ENCODE measurements at regions not wholly inside any gene's neighbourhood (a gene's known extent, or its start where the extent isn't known, plus 50 kb on each side); places are given as distances from the start of the nearest gene placed in this dataset.

DNA sequence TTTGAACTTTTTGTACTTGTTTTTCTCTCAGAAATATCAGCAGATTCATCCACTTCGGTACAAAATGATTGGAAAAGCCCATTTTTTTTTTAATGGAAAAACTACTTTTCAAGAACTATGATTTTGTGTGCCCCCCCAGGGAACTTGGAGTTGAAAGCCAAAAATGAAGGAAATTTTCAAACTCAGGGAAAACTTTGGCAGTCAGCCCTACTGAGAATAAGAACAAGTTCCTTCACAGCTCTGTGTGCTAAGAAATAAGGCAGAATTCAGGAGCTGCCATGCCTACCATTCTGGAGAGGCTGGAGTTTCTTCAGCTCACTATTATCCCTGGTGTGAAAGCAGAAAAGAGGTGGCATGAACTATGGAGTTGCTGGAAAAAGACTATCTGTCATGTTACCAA lies 226.0 kb upstream of the SLC35G4 start:
- TF ChIP-seq, protein P1, sequence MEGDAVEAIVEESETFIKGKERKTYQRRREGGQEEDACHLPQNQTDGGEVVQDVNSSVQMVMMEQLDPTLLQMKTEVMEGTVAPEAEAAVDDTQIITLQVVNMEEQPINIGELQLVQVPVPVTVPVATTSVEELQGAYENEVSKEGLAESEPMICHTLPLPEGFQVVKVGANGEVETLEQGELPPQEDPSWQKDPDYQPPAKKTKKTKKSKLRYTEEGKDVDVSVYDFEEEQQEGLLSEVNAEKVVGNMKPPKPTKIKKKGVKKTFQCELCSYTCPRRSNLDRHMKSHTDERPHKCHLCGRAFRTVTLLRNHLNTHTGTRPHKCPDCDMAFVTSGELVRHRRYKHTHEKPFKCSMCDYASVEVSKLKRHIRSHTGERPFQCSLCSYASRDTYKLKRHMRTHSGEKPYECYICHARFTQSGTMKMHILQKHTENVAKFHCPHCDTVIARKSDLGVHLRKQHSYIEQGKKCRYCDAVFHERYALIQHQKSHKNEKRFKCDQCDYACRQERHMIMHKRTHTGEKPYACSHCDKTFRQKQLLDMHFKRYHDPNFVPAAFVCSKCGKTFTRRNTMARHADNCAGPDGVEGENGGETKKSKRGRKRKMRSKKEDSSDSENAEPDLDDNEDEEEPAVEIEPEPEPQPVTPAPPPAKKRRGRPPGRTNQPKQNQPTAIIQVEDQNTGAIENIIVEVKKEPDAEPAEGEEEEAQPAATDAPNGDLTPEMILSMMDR (IDR thresholded peaks at IDR 0.05): no peak
- TF ChIP-seq POLR2AphosphoS5 (IDR thresholded peaks at IDR 0.05; ENCODE audit: low read depth, low read length) (no peak), TAF1 (IDR thresholded peaks at IDR 0.05; ENCODE audit: borderline replicate concordance, low read depth, low read length) (no peak), YY1 (IDR thresholded peaks at IDR 0.05; ENCODE audit: low read depth) (no peak)
